ENCODE measurements at regions not wholly inside any gene's neighbourhood (a gene's known extent, or its start where the extent isn't known, plus 50 kb on each side); places are given as distances from the start of the nearest gene placed in this dataset.

GRCh38 chr14:97381309-97381708 is 584.1 kb downstream of the VRK1 start:
- FAIRE-seq (no peak), DNase-seq (ENCODE audit: insufficient read length, low spot score) (no peak)
- TF ChIP-seq CTCF (IDR thresholded peaks at IDR 0.05; ENCODE audit: insufficient read depth, missing control alignments), result no peak

GRCh38 chr14:97382616-97383226 is 585.5 kb downstream of the VRK1 start:
- TF ChIP-seq CTCF (IDR thresholded peaks at IDR 0.05; ENCODE audit: insufficient read depth, missing control alignments), result no peak
- no peak for DNase-seq (ENCODE audit: insufficient read length, low spot score)
- FAIRE-seq, result no peak

- no peak for TF ChIP-seq CTCF (IDR thresholded peaks at IDR 0.05; ENCODE audit: insufficient read depth, missing control alignments)
- FAIRE-seq (no peak), DNase-seq (ENCODE audit: insufficient read length, low spot score) (no peak)
Measured at GRCh38 chr14:97385727-97386126, 588.5 kb downstream of the VRK1 start.

GRCh38 chr14:97387252-97387874 is 590.2 kb downstream of the VRK1 start:
- no peak for TF ChIP-seq CTCF (IDR thresholded peaks at IDR 0.05; ENCODE audit: insufficient read depth, missing control alignments)
- no peak for DNase-seq (ENCODE audit: insufficient read length, low spot score)
- FAIRE-seq, result no peak

- no peak for TF ChIP-seq CTCF (IDR thresholded peaks at IDR 0.05; ENCODE audit: insufficient read depth, missing control alignments)
- no peak for FAIRE-seq
- DNase-seq (ENCODE audit: insufficient read length, low spot score), result no peak
Measured at GRCh38 chr14:97388408-97388807, 591.2 kb downstream of the VRK1 start.

GRCh38 chr14:97390096-97390724 is 593.0 kb downstream of the VRK1 start:
- TF ChIP-seq CTCF (IDR thresholded peaks at IDR 0.05; ENCODE audit: insufficient read depth, missing control alignments), result no peak
- FAIRE-seq, result no peak
- no peak for DNase-seq (ENCODE audit: insufficient read length, low spot score)

GRCh38 chr14:97393244-97393643 is 596.1 kb downstream of the VRK1 start:
- no peak for FAIRE-seq
- no peak for TF ChIP-seq CTCF (IDR thresholded peaks at IDR 0.05; ENCODE audit: insufficient read depth, missing control alignments)
- DNase-seq (ENCODE audit: insufficient read length, low spot score), result no peak
